SK-N-SH (cell line): ENCODE measurements at regions not wholly inside any gene's neighbourhood (a gene's known extent, or its start where the extent isn't known, plus 50 kb on each side); places are given as distances from the start of the nearest gene placed in this dataset.

Source experiments
- CTCF ChIA-PET: fragments of 300-600, 350-600 bp; formaldehyde crosslinking; extraction: SDS; loops from one replicate; lab custom pipeline; 2021; lab: Yijun Ruan, JAX
- POLR2A ChIA-PET: fragments of 350-600 bp; sonication (Branson Sonifier 250); formaldehyde crosslinking; extraction: SDS; loops from one replicate; lab custom pipeline; 2020; ENCODE audit warnings: antibody characterized with exemption, inconsistent platforms; lab: Yijun Ruan, JAX
- DNase-seq: peaks from one replicate; pipeline ENCODE4 v3.0.0; 2012
- H2AFZ ChIP-seq: fragments of 200-600 bp; sonication (generic); 2 replicates; pipeline ENCODE4 v1.8.1; 2016; ENCODE audit warnings: antibody characterized with exemption, mild to moderate bottlenecking, low read depth
- H3F3A ChIP-seq: fragments of 200-600 bp; sonication (generic); replicated peaks from 2 replicates; pipeline ENCODE3; 2016; ENCODE audit warnings: antibody characterized with exemption, mild to moderate bottlenecking; ENCODE audit not compliant: insufficient read depth
- H3K27ac ChIP-seq, 2 experiments: fragments of 200-500 bp in 1 of 2; fragments of 200-600 bp in 1 of 2; sonication (Bioruptor generic) in 1 of 2; sonication (generic), shearing (Covaris generic) in 1 of 2; 2 replicates each; pipeline versions ENCODE4 v1.5.1 to v1.6.1; 2014 to 2016; ENCODE audit warnings: low read depth in 2 of 2, inconsistent platforms in 1 of 2, low read length in 1 of 2, mild to moderate bottlenecking in 1 of 2, mixed read lengths in 1 of 2
- H3K27me3 ChIP-seq: fragments of 200-600 bp; sonication (generic), shearing (Covaris generic); 2 replicates; pipeline ENCODE4 v1.6.1; 2016; ENCODE audit warnings: mixed run types; ENCODE audit not compliant: insufficient read depth
- H3K36me3 ChIP-seq, 2 experiments: fragments of 200-500 bp in 1 of 2; fragments of 200-600 bp in 1 of 2; sonication (Bioruptor generic) in 1 of 2; sonication (generic) in 1 of 2; replicated peaks in 1 of 2; 2 replicates each; pipeline versions ENCODE3 to v1.5.1; 2014 to 2016; ENCODE audit warnings: low read length in 1 of 2, mild to moderate bottlenecking in 1 of 2; ENCODE audit not compliant: insufficient read depth in 2 of 2, control insufficient read depth in 1 of 2
- H3K4me1 ChIP-seq, 2 experiments: fragments of 200-500 bp in 1 of 2; fragments of 200-600 bp in 1 of 2; sonication (Bioruptor generic) in 1 of 2; sonication (generic), shearing (Covaris generic) in 1 of 2; 2 replicates each; pipeline versions ENCODE4 v1.5.1 to v1.6.1; 2014 to 2016; ENCODE audit warnings: low read depth in 1 of 2, low read length in 1 of 2, mixed run types in 1 of 2; ENCODE audit not compliant: insufficient read depth in 2 of 2, control insufficient read depth in 1 of 2
- H3K4me2 ChIP-seq: fragments of 200-600 bp; sonication (generic), shearing (Covaris generic); 2 replicates; pipeline ENCODE4 v1.6.1; 2017; ENCODE audit warnings: mixed run types
- H3K4me3 ChIP-seq, 2 experiments: fragments of 200-500 bp in 1 of 2; fragments of 200-600 bp in 1 of 2; sonication (Bioruptor generic) in 1 of 2; sonication (generic), shearing (Covaris generic) in 1 of 2; 2 replicates each; pipeline versions ENCODE4 v1.5.1 to v1.8.1; 2014 to 2016; ENCODE audit warnings: low read depth in 2 of 2, inconsistent platforms in 1 of 2, low read length in 1 of 2, mild to moderate bottlenecking in 1 of 2, mixed read lengths in 1 of 2, moderate library complexity in 1 of 2
- H3K79me2 ChIP-seq: fragments of 200-600 bp; sonication (generic); 2 replicates; pipeline ENCODE4 v1.8.1; 2017; ENCODE audit warnings: mild to moderate bottlenecking; ENCODE audit not compliant: insufficient read depth
- H3K9ac ChIP-seq: fragments of 200-600 bp; sonication (generic); 2 replicates; pipeline ENCODE4 v1.6.1; 2017; ENCODE audit warnings: mixed run types
- H3K9me2 ChIP-seq: fragments of 200-600 bp; sonication (generic); 2 replicates; pipeline ENCODE4 v1.6.1; 2017; ENCODE audit warnings: mixed run types
- H3K9me3 ChIP-seq: fragments of 200-600 bp; sonication (generic); 2 replicates; pipeline ENCODE4 v1.6.1; 2017; ENCODE audit warnings: mixed run types, mild to moderate bottlenecking, moderate library complexity
- H4K20me1 ChIP-seq: fragments of 200-600 bp; sonication (generic); 2 replicates; pipeline ENCODE4 v1.6.1; 2017; ENCODE audit warnings: mild to moderate bottlenecking, mixed run types; ENCODE audit not compliant: insufficient read depth
- CHD2 ChIP-seq: fragments of 150-350 bp; IDR thresholded peaks from 2 replicates; pipeline ENCODE4 v1.6.1; 2018; ENCODE audit warnings: low read length; ENCODE audit not compliant: partially characterized antibody
- CTCF ChIP-seq: fragments of 200-600 bp; sonication (generic); IDR thresholded peaks from 2 replicates; pipeline ENCODE4 v1.6.1; 2017; ENCODE audit warnings: antibody characterized with exemption, mild to moderate bottlenecking, moderate library complexity
- ELF1 ChIP-seq: IDR thresholded peaks from 2 replicates; pipeline ENCODE4 v1.4.0; 2012
- EP300 ChIP-seq, 2 experiments: IDR thresholded peaks; 2 replicates each; pipeline versions ENCODE4 v1.4.0 to v1.6.1; 2012; ENCODE audit warnings: borderline replicate concordance in 1 of 2, low read depth in 1 of 2, low read length in 1 of 2
- FOSL2 ChIP-seq: IDR thresholded peaks from 2 replicates; pipeline ENCODE4 v1.4.0; 2012; ENCODE audit warnings: low read depth, mild to moderate bottlenecking, moderate library complexity, borderline replicate concordance
- FOXM1 ChIP-seq: IDR thresholded peaks from 2 replicates; pipeline ENCODE4 v1.4.0; 2012; ENCODE audit warnings: low read depth, mild to moderate bottlenecking
- GABPA ChIP-seq: IDR thresholded peaks from 2 replicates; pipeline ENCODE4 v1.4.0; 2012; ENCODE audit warnings: low read depth, mild to moderate bottlenecking
- GATA2 ChIP-seq: sonication (generic); formaldehyde crosslinking; IDR thresholded peaks from 2 replicates; pipeline ENCODE4 v1.5.0; 2020; ENCODE audit warnings: mild to moderate bottlenecking, missing genetic modification reagents
- IRF3 ChIP-seq: fragments of 150-350 bp; IDR thresholded peaks from 2 replicates; pipeline ENCODE4 v1.6.1; 2016; ENCODE audit warnings: mild to moderate bottlenecking, low read depth, low read length
- JUND ChIP-seq: IDR thresholded peaks from 2 replicates; pipeline ENCODE4 v1.4.0; 2012
- NFIC ChIP-seq: IDR thresholded peaks from 2 replicates; pipeline ENCODE4 v1.4.0; 2012; ENCODE audit warnings: borderline replicate concordance
- PBX3 ChIP-seq: IDR thresholded peaks from 2 replicates; pipeline ENCODE4; 2012
- POLR2AphosphoS5 ChIP-seq: IDR thresholded peaks from 2 replicates; pipeline ENCODE4 v1.6.1; 2012; ENCODE audit warnings: low read depth, low read length
- RCOR1 ChIP-seq: fragments of 150-350 bp; IDR thresholded peaks from 2 replicates; pipeline ENCODE4 v1.6.1; 2017; ENCODE audit warnings: antibody characterized with exemption, low read length
- REST ChIP-seq: IDR thresholded peaks from 2 replicates; pipeline ENCODE4 v1.6.1; 2012; ENCODE audit warnings: mild to moderate bottlenecking, low read depth, low read length, moderate library complexity
- TCF12 ChIP-seq: IDR thresholded peaks from 2 replicates; pipeline ENCODE4 v1.4.0; 2012
- USF1 ChIP-seq: IDR thresholded peaks from 2 replicates; pipeline ENCODE4 v1.4.0; 2012; ENCODE audit warnings: low read depth, borderline replicate concordance
- USF2 ChIP-seq: fragments of 150-350 bp; IDR thresholded peaks from 2 replicates; pipeline ENCODE4 v1.6.1; 2017; ENCODE audit warnings: antibody characterized with exemption, low read length, low read depth, borderline replicate concordance
- YY1 ChIP-seq: IDR thresholded peaks from 2 replicates; pipeline ENCODE4 v1.4.0; 2012; ENCODE audit warnings: low read depth, mild to moderate bottlenecking
- WGBS: methylation state at CpG from one replicate; pipeline ENCODE4 v1.1.6; 2017; ENCODE audit warnings: low lambda C conversion rate; 5-methylcytosine and 5-hydroxymethylcytosine counted together

GRCh38 chr18:37671119-37671518 is 105.5 kb upstream of the CELF4 start:
- no peak overlapping the region for H2AFZ ChIP-seq
- H3K9ac ChIP-seq: no peak overlapping the region
- H3K79me2 ChIP-seq: no peaks in the 10 kb centered on the region
- H4K20me1 ChIP-seq: no peaks in the 10 kb centered on the region
- H3K4me2 ChIP-seq: no peak overlapping the region
- no peaks in the 10 kb centered on the region for H3K27me3 ChIP-seq
- no peak for DNase-seq
- CTCF ChIA-PET: no interaction called here
- no peaks in the 10 kb centered on the region for H3K9me2 ChIP-seq
- H3K27ac ChIP-seq: no peak overlapping the region
- H3K4me1 ChIP-seq: peaks cover 0 to 5% of the 10 kb centered on the region in 2 experiments; a peak in 1 of 4 replicates
- 65% methylated on average over 14 of the region's 14 CpGs for WGBS
- H3K4me3 ChIP-seq: no peak overlapping the region
- POLR2A ChIA-PET: no interaction called here
- no peak for TF ChIP-seq FOXM1
- no peak for TF ChIP-seq CHD2
- no peak for TF ChIP-seq REST
- no peak for TF ChIP-seq ELF1
- TF ChIP-seq YY1: no peak
- TF ChIP-seq RCOR1: no peak
- TF ChIP-seq IRF3: no peak
- TF ChIP-seq GABPA: no peak
- no peak for TF ChIP-seq USF1
- no peak for TF ChIP-seq NFIC
- no peak for TF ChIP-seq JUND
- no peak for TF ChIP-seq POLR2AphosphoS5
- no peak for TF ChIP-seq USF2
- TF ChIP-seq FOSL2: no peak
- no peak for TF ChIP-seq PBX3
- TF ChIP-seq TCF12: no peak
- no peak for TF ChIP-seq GATA2 (CRISPR knock-in tag)
- TF ChIP-seq CTCF: no peak
- no peak for TF ChIP-seq EP300 (IDR thresholded peaks at IDR 0.05; ENCODE audit: borderline replicate concordance in 1 of 2, low read depth in 1 of 2, low read length in 1 of 2)
- TF ChIP-seq, all 33 proteins: peak for 0
- H3K36me3 ChIP-seq: no peaks in the 10 kb centered on the region
- no peaks in the 10 kb centered on the region for H3K9me3 ChIP-seq
- H3F3A ChIP-seq: no peaks in the 10 kb centered on the region
